Activated CD4-positive, alpha-beta T cell treated with anti-CD3 and anti-CD28 coated beads for 48 hours (primary cell): ENCODE measurements at regions not wholly inside any gene's neighbourhood (a gene's known extent, or its start where the extent isn't known, plus 50 kb on each side); places are given as distances from the start of the nearest gene placed in this dataset.

Experiments used
- DNase-seq: peaks from one replicate; pipeline ENCODE4 v3.0.0-alpha.2; 2020

DNA sequence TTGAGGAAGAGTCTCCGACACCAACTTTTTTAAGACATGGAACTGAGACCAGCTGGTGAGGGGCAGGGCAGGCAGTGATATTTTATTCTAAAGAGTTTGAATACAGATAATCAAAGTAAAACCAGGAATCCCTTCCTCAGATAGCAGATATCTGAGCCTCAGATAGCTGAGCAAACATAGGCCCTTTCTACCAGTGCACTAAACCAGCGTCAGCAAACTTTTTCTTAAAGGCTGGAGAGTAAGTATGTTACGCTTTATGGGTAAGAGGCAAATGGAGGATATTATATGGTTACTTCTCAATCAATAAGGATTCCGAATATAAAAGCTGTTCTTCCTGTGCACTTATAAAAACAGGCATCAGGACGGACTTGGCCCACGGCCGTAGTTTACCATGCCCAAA is 73.9 kb downstream of the WNT5A start:
- DNase-seq, result no peak

DNA sequence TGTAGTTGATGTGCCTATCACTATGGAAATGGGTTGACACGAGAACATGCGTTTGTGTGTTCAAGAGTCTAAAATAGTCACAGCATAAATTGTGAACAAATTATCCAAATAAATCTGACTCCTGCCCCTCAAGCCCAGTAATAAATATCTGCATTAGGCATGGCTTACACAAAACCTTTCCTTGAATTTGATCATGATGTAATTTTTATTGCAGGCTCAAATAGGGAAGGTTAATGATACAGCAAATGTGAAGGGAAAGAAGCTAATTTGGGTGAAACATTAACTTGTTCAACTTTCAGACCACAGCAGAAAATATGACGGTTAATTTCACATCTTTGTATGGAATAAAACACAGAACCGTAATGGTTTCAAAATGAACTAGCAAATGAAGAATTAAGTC is 74.6 kb downstream of the WNT5A start:
- DNase-seq, result no peak

DNA sequence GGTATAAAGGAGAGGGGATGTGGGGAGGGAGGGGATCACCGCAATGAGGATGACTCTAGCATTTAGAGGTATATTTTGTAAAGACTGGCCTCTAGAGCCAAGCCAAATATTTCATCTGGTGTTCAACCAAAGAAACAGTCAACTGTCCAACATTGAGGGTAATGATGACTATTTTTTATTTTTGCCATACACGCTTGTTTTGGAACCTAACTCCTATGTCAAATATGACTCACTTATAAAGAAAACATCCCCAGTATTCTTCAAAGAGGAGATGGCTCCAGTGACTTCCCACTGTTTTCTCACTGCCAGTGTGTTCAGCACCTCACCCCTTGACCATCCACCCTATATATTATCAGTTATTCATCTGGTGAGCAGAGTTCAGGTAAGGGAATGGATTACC is 77.3 kb downstream of the WNT5A start:
- no peak for DNase-seq

DNA sequence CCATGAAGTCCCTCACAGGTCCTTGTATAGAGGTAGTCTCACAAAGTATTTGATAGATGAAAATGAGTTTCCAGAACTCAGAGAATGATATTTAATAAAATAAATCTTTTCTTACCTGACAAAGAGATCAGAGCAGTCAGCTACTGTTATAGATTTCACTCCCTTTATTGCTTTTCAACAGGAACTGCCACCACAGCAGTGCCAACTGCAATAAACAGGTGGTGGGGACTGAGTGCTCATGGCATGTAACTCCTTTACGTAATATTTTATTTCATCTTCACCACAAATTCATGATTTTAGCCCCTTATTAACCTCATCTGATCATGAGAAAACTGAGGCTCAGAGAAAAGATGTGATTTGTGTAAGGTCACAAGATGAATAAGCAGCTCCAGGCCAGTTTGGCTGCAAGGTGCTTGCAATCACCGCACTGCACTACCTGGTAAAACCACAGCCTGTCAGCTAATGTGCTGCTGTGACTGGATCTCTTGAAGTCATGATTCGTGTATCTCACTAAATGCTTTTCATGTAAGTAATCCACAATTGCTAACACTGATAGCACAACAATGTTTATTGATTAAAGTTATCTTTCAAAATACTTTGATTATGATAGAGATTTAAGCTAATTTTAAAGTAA is 78.8 kb downstream of the WNT5A start:
- no peak for DNase-seq

DNA sequence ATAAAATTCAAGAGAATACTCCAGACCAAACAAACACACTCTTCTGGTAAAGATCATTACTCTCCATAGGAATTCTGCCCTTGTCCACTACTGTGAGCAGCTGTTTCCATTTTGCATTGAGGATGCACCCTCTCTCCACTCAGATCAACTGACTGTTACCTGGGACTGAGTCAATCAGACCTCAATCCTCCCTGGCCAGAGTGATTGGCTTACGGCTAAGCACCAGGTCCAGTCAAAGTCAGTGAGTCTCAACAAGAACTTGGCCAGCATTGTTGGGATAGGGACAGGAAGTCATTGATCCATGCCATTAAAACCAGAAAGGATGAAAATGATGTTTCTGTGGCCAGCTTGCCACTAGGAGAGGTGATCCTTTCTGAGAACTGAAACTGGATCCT is 79.7 kb downstream of the WNT5A start:
- DNase-seq, result no peak

DNA sequence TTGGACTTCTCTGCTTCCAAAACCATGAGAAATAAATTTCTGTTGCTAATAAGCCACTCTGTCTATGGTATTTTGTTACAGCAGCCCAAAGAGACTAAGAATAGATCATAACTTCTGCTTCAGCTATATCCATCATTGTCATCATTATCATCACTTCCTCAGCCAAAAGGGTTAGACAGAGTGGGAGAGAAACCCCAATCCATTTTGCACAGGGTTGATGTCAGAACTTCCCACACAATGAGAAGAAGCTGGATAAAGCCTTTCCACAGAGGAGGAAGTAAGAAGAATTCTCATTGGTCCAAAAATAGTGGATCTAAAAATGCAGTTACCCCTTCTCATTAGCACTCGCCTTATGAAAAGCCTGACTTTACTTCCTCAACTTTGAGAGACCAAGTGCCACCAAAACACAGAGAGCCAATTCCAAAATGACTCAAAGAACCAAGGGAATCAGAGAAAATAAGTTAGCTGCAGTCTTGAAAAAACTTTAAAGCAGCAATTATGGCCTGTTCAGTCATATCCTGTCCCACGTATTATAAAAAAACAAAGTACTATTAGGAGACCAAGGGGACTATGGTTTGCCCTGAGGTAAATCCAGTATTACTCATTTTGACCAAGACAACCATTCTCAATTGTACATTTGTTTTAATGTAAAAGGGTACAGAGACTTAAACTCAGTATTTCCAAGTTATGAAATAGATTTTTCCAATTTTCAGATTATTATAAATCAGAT is 80.2 kb downstream of the WNT5A start:
- DNase-seq, result no peak

DNA sequence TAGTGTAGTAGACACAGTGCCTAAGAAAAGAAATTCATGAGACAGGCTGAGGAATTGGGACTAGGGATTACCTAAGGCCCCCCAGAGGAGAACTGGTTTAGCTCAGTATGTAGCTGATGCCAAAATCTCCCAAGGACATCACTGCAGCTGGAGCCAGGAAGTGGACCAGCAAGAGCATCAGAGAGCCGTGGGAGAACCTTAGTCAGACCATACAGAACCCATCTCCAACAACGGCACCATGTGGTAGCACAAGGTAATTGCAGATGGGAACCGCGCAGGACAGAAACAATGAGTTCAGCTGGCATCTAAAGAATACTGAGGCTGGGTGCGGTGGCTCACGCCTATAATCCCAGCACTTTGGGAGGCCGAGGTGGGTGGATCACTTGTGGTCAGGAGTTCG is 81.7 kb downstream of the WNT5A start:
- DNase-seq, result peak; percentile 22

DNA sequence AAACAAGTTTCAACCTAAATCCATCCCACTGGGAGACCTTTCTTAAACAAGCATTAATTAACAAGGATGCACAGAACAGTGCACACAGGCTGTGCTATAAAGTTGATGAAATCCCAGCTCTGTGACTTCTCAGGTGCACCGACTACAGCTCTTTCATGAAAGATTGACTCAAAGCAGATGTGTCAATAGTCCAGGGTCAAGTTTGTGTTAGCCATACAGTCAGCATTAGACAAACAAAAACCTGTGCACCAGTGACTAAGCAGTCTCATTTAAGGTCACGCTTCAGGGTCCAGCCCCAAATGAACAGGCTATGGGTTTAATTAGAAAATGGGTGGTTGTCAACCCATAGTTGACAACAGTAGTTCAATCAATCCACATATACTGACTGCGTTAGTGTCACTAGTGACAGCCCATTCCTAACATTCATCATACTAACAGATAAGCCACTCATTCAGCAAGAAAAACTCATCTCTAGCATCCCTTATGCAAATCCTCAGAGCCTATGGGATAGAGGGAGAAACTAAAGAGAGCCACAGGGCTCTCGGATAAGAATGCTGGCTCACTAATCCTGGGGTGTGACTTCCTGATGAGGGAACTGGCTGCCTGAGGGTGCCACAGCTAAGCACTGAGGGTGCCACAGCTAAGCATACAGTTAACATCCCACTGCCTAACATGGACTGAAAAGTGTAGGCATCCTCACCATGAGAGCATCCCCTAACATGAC is 84.1 kb downstream of the WNT5A start:
- DNase-seq, result no peak

DNA sequence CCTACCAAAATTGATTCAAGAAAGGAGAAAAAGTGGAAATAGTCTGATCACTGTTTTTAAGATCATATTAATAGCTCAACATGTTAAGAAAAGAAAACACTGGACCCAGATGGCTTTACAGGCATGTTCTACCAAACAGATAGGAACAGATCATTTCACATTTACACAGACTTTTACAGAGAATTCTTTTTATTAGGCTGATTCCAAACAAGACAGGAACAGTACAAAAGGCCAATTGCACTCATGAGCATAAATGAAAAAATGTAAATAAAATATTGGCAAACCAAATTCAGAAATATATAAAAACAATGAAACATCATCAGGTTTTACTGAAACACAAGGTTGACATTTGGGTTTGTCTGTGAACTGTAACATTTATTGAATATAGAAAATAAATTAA is 106.5 kb downstream of the WNT5A start:
- no peak for DNase-seq

DNA sequence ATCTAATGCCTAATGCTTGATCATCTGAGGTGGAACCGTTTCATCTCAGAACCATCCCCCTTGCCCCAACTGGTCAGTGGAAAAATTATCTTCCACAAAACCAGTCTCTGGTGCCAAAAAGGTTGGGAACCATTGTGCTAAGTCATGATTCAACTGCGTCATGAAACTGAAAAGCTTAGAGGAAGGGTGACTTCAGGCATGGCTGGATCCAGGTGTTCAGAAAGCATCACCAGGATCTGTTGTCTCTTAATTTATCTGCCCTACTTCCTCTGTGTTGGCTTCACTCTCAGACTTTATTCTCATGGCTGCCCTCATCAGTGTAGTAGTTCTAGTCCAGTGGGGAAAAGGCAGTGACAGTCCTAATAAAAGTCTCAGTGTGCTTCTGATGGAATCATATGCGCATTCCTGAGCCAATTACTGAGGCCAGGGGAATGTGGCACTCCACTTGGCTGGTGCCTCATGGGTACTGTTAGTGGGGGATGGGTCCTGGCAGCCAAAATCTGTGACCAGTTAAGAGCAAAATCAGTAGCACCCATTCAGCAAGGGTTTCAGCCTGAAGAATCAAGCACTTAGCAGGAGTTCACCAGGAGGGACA is 110.3 kb downstream of the WNT5A start:
- DNase-seq, result no peak

DNA sequence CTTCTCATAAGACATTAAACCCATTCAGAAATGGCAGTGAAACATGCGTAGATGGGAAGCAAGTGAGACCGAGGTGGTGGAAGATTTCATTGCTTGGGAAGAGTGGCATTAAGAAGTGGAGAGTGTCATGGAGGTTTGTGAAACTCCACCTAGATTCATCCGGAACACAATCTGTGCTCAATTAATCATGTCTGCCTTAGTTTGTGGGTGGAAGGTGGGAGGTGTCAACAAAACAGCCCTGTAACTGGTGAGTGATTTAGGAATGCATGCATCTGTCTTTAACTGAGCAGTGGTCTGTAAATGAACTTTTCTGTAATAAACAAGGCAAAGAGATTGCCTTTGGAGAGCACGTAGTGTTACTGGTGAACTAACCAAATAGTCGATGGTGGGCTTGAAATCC is 113.7 kb downstream of the WNT5A start:
- DNase-seq, result no peak

DNA sequence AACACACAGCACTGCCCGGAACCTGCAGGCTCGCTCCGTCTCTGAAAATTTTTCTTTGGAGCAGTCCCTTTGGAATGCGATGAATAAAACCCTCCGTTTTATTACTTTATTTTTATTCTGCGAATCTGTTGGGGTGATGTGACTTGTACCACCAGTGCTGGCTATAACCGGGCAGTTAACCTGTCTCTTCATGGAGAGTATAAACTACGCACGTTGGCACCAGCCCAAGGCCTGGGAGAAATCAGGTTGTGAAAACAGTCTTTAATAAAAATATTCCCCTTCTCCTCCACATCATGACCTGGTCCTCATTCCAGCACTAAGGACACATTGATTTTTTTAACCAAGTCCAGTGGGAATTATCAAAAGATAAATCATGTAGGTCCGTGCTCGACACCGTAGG is 116.8 kb downstream of the WNT5A start:
- DNase-seq, result no peak

DNA sequence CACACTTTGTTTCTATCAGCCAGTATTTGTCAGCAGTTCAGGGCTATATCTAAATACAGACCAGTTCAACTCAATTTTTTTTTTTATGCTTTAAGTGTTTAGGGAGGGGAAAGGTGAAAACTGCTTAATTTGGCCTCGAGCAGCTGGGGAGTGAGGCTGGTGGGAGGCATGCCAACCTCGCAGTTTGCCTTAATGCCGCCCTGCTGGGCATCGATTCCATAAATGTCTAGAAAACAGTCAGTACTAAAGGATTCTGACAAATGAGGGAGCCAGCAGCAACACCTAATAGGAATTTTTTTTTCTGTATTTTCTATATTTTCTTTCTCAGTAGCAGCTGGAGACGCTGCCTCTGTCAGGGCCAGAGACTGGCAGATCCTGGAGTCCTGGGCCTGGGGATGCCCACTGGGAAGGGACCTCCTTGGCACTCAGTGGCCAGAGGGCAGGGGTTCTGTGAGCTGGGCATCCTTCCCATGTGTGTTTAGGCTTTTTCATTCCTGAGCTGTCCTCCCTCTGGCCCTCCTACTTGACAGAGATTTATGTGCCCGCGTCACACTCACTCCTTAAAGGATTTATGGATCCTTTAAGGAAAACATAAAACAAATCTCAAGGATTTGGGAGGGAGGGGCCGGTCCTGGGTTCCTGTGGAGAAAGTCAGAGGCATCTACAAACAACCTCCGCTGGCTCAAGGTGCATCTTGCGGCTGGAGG is 117.8 kb downstream of the WNT5A start:
- DNase-seq, result no peak

DNA sequence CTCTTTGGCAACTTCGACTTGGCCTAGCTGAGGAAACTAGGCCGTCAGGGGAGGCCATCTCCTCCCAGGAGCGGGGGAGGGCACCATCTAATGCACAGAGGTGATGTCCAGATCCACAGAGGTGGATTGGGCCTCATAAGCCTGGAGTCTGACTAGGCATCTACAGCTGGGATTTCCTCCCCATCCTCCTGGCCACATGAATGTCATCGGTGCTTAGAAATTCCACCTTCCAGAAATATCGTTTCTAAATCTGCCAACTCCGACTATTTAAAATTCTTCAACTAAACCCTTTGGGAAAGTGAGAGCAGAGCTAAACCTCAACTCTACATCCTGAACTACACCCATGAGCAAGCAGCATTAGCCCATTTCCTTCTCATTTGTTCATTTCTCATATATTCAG is 118.7 kb downstream of the WNT5A start:
- DNase-seq, result no peak

DNA sequence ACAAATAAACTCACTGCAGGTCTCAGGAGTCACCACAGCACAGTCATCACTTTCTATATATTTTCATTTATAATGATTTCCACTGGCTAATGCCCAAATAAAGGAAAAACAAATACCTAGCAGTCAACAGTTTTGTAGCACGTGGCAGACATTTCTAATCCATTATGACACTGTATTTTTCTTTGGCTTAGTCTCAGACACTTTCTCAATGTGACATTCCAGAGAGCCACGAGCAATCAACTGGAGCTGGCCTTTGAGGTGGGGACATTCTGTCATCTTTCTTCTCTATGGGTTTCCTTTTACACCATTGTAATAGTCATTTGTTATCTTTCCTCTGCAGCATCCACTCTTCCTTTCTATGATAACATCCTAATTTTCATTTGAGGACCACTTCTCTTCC is 119.7 kb downstream of the WNT5A start:
- DNase-seq, result no peak

DNA sequence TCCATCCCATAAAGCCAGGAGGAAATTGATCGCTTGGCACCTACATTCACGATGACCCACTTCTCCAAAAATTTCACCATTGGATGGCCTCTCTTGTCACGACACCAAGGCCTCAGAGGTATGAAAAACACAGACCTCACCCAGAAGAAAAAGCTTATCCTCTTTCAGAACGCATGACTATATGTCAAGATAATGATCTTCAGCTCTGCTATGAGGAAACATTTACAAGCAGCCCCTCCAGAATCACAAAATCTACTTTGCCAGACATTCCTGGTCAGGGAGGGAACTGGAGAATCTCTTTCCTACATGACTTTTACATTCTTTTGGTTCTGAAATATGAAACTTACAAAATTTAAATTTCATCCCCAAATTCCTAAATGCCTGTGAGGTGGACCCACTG is 122.7 kb downstream of the WNT5A start:
- DNase-seq, result no peak

DNA sequence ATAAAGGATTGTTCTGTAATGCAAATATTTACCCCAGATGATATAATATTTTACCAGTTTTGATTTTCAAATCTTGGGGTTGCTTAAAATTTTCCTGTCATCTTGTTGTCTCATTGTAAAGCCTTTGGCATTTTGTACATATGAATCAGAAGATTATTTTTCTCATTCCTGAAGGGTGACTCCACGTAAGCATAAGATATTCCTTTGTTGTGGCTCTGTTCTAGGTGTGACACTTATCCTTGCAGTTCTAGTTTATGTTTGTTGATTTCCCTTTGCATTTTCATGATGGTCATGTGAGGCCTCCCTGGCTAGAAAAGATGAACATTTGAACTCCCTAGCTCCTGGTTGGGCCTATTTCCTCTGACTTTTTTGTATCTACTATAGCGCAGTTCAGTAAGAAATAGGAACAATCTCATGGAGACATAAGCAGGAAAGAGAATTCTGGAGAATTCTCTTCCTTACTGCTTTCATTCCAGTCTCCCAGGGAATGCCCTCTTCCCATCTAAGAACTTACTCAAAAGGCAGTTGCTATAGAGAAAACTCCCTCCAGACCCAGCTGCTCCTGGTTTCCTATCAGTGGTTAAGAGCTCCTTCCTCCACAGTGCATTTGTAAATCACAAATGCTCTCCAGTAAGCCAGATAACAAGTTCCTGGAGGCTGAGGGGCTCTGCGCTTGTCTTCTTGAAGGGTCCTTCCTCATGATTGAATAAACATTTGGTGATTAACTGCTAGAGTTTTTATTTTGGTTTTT is 124.7 kb downstream of the WNT5A start:
- no peak for DNase-seq

DNA sequence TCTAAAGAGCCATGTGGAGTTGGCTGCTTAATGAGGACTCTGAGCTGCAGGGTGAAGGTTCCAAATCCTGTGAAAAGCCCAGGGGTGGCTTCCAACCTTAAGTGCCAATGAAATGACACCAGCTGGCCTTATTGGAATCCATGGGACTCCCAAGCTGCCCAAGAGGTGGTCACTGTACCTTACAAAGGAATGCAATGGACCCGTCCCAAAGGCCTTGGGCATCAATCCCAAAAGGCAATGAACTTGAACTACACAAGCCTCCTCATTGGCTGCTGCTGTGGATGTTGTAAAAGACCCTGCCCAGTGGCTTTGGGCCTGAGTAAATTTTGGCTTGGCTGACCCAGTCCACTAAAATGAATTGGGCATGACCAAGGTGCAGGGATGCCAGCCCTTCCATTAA is 129.3 kb downstream of the WNT5A start:
- DNase-seq, result no peak

DNA sequence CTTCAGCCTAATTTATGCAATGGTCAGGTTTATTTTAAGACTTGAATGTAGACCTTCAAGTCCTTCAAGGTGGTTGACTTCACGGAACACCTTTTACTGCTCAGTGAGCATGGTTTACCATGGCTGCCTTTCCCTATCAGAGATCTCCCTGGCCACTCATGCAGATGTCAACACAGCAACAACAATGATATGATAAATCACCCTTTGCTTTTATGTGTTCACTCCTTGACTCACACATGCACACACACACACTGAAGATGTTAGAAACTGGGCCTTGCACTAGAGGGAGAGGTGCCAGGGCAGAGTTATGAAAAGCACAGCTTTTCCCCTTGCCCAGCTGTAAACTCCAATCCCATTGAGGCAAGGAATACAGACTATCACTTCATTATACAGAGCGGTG is 134.4 kb downstream of the WNT5A start:
- DNase-seq, result no peak

DNA sequence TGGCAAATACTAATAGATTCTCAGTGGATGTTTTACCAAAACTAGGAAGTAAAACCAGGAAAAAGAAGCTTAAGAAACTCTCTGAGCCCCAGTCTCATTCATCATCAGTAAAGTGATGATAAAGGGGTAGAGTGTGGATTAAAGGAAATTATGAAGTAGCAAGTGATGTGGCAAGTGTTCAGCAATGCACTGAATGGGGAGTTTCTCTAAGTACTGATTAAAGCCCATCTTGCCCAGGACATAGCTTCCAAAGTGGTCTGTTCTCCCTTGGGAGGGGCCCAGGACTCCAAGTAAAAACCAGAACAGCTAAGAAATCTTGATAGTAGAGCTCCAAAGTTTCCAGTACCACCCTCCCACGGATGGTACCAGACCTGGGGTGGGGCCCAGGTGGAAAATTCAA is 137.3 kb downstream of the WNT5A start:
- no peak for DNase-seq

DNA sequence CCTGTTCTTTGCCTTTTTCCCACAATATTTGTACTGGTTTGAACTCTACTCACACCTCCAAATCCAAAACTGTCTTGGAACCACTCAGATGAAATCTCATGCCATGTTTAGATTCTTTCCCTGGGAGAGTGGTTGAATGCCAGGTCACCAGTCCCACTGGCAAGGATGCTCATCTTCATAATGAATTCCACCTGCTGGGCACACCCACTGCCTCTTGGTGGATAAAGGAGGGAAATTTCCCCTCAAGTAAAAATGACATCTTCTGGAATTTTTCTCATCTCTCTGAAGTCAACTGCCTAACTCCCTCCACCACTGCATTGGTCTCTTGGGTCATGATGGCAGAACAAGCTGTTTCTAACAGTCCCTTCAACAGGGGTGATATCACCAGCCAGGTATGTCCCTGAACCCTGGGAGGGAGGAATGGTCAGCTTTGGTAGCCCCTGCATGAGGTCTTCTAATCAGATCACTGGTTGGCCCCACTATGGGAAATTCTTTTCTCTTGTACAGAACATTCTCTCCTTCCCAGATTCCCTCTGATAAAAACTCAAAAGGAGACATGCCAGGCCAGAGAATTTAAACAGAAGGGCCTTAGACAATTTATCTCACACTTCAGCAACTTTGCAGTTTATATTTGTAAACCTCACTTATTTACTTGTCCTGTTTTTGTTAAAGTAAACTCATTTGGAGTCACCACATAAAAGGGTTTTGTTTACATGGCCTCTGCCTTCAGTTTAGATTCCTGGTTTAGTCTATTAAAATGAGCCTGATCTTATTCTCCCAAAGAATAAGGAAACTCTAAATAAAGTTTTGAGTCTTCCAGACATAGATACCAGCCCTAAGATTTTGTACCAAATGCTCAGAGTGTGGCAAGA is 143.4 kb downstream of the WNT5A start:
- DNase-seq, result no peak
